CD4-positive, alpha-beta T cell (primary cell): ENCODE measurements at regions not wholly inside any gene's neighbourhood (a gene's known extent, or its start where the extent isn't known, plus 50 kb on each side); places are given as distances from the start of the nearest gene placed in this dataset.

Source experiments
- ATAC-seq: fragments of 200-7000 bp; cut with Tn5 transposase; one replicate; pipeline ENCODE4 v1.10.0; 2022; ENCODE audit warnings: mild to moderate bottlenecking; ENCODE audit not compliant: poor library complexity
- CTCF ChIA-PET: fragments of 350-600 bp; sonication (Branson Sonifier 250); formaldehyde crosslinking; loops from one replicate; lab custom pipeline; 2021; ENCODE audit warnings: antibody characterized with exemption, inconsistent platforms; lab: Charles Lee
- POLR2A ChIA-PET: fragments of 350-600 bp; sonication (Branson Sonifier 250); formaldehyde crosslinking; loops from one replicate; lab custom pipeline; 2021; ENCODE audit warnings: antibody characterized with exemption, inconsistent platforms; lab: Charles Lee
- DNase-seq, 14 experiments: peaks; one replicate each; pipeline ENCODE4 v3.0.0-alpha.2; 2013 to 2020; ENCODE audit warnings: mixed read lengths in 2 of 14
- H3K27ac ChIP-seq, 2 donors: one replicate each; pipeline versions ENCODE4 v1.5.1 to v1.7.0; 2013; ENCODE audit warnings: low read length in 2 of 2, low read depth in 1 of 2, mild to moderate bottlenecking in 1 of 2
- H3K27me3 ChIP-seq, 2 experiments: 1 replicate in 1 of 2; 2 replicates in 1 of 2; pipeline versions ENCODE4 v1.6.1 to v1.7.0; 2013; ENCODE audit warnings: low read length in 2 of 2, control low read depth in 1 of 2, mild to moderate bottlenecking in 1 of 2, moderate library complexity in 1 of 2; ENCODE audit not compliant: insufficient read depth in 2 of 2, control insufficient read depth in 1 of 2
- H3K36me3 ChIP-seq: one replicate; pipeline ENCODE4 v1.6.1; 2013; ENCODE audit warnings: low read length, control low read depth; ENCODE audit not compliant: insufficient read depth
- H3K4me1 ChIP-seq: one replicate; pipeline ENCODE4 v1.6.1; 2013; ENCODE audit warnings: low read length, control low read depth; ENCODE audit not compliant: insufficient read depth
- H3K4me3 ChIP-seq: one replicate; pipeline ENCODE4 v1.5.1; 2013; ENCODE audit warnings: mild to moderate bottlenecking, low read length, moderate library complexity
- H3K9me3 ChIP-seq, 2 experiments: 1 replicate in 1 of 2; 2 replicates in 1 of 2; pipeline versions ENCODE4 v1.6.1 to v1.7.0; 2013; ENCODE audit warnings: low read length in 2 of 2, mild to moderate bottlenecking in 2 of 2, control low read depth in 1 of 2, moderate library complexity in 1 of 2; ENCODE audit not compliant: control insufficient read depth in 1 of 2, insufficient read depth in 1 of 2
- H3K27ac Mint-ChIP-seq: one replicate; pipeline ENCODE4 v1.8.0; 2020; ENCODE audit warnings: mixed read lengths
- H3K27me3 Mint-ChIP-seq: one replicate; pipeline ENCODE4 v1.8.0; 2021; ENCODE audit warnings: mixed read lengths
- H3K36me3 Mint-ChIP-seq: one replicate; pipeline ENCODE4 v1.8.0; 2021; ENCODE audit warnings: low read depth, mixed read lengths
- H3K4me1 Mint-ChIP-seq: one replicate; pipeline ENCODE4 v1.8.0; 2021; ENCODE audit warnings: low read depth, mixed read lengths
- H3K4me3 Mint-ChIP-seq: one replicate; pipeline ENCODE4 v1.8.0; 2020; ENCODE audit warnings: mild to moderate bottlenecking, mixed read lengths
- H3K9me3 Mint-ChIP-seq: one replicate; pipeline ENCODE4 v1.8.0; 2020; ENCODE audit warnings: mixed read lengths
- intact Hi-C, 2 experiments: fragments of 100-400 bp; cut with DNase I in 1 of 2; cut with micrococcal nuclease in 1 of 2; formaldehyde crosslinking; loops; one replicate each; pipeline versions ENCODE4 v1.15.1 to v1.9.0; 2023 to 2025; cut with DNase I, micrococcal nuclease
- TF ChIP-seq, protein P1 (sequence below): fragments of 200-600 bp; IDR thresholded peaks from one replicate; pipeline ENCODE4 v1.8.0; 2022; ENCODE audit warnings: antibody characterized with exemption, mild to moderate bottlenecking

DNA sequence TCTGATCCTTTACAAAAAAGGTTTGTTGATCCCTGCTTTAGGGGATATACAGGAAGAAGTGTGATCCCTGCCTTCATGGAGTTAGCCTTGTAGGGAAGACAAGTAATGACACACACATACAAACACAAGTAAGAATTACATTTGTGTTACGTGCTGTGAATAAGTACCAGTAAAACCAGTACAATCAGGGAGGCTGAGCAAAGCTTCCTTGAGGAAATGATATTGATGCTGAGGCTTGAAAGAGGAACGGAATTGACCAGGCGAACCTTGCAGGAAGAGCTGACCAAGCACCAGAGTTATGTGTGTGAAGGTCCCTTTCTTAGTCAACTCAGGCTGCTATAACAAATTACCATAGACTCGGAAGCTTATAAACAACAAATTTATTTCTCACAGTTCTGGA is 83.6 kb upstream of the CACUL1 start:
- no peaks in the 10 kb centered on the region for H3K36me3 Mint-ChIP-seq
- TF ChIP-seq, protein P1, sequence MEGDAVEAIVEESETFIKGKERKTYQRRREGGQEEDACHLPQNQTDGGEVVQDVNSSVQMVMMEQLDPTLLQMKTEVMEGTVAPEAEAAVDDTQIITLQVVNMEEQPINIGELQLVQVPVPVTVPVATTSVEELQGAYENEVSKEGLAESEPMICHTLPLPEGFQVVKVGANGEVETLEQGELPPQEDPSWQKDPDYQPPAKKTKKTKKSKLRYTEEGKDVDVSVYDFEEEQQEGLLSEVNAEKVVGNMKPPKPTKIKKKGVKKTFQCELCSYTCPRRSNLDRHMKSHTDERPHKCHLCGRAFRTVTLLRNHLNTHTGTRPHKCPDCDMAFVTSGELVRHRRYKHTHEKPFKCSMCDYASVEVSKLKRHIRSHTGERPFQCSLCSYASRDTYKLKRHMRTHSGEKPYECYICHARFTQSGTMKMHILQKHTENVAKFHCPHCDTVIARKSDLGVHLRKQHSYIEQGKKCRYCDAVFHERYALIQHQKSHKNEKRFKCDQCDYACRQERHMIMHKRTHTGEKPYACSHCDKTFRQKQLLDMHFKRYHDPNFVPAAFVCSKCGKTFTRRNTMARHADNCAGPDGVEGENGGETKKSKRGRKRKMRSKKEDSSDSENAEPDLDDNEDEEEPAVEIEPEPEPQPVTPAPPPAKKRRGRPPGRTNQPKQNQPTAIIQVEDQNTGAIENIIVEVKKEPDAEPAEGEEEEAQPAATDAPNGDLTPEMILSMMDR, result no peak
- no peaks in the 10 kb centered on the region for H3K36me3 ChIP-seq
- ATAC-seq (no peak), DNase-seq (no peak)
- H3K4me3 Mint-ChIP-seq, result no peak overlapping the region
- intact Hi-C loops, result no loop called here
- peaks cover 0 to 3% of the 10 kb centered on the region in 2 experiments for H3K9me3 ChIP-seq
- H3K9me3 Mint-ChIP-seq, result no peaks in the 10 kb centered on the region
- H3K27me3 Mint-ChIP-seq, result no peaks in the 10 kb centered on the region
- H3K4me1 Mint-ChIP-seq, result no peaks in the 10 kb centered on the region
- no peak overlapping the region for H3K27ac ChIP-seq
- no peak overlapping the region for H3K4me3 ChIP-seq
- ChIA-PET CTCF (interaction anchor here (1.0 kb wide), 1 partner anchor 270 kb away, joined by 4 read pairs; no protein-coding TSS in a partner anchor), POLR2A (no interaction called here)
- H3K27ac Mint-ChIP-seq, result no peak overlapping the region
- peaks cover 2% of the 10 kb centered on the region for H3K4me1 ChIP-seq
- H3K27me3 ChIP-seq, result no peaks in the 10 kb centered on the region

DNA sequence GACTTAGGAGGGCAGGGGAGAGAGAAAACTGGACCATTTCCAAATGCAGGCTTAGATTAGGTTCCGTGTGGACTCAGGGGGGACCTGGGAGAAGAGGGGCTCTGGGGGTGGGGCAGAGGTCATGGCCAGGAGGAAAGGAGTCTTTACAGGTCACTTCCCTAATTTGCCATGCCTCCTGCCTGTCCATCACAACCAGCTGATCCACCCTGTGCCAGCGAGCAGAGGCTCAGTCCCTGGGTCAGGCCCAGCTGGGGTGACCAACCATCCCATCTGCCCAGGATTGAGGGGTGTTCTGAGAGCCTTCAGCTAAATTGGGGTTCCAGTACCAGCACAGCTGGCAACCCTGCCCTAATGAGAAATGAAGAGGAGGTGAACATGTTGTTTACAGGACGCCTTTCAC is 84.6 kb upstream of the CACUL1 start:
- Histone ChIP-seq H3K4me3 (no peak overlapping the region), H3K27ac (no peak overlapping the region), H3K4me1 (peaks cover 2% of the 10 kb centered on the region), H3K36me3 (no peaks in the 10 kb centered on the region), H3K9me3 (peaks cover 0 to 3% of the 10 kb centered on the region in 2 experiments), H3K27me3 (no peaks in the 10 kb centered on the region)
- H3K27ac Mint-ChIP-seq, result no peak overlapping the region
- H3K4me3 Mint-ChIP-seq, result no peak overlapping the region
- DNase-seq (no peak), ATAC-seq (no peak)
- no peaks in the 10 kb centered on the region for H3K4me1 Mint-ChIP-seq
- ChIA-PET CTCF (interaction anchor here (1.0 kb wide), 1 partner anchor 271 kb away, joined by 4 read pairs; no protein-coding TSS in a partner anchor), POLR2A (no interaction called here)
- TF ChIP-seq, protein P1, result no peak
- H3K27me3 Mint-ChIP-seq, result no peaks in the 10 kb centered on the region
- intact Hi-C loops, result no loop called here
- no peaks in the 10 kb centered on the region for H3K9me3 Mint-ChIP-seq
- H3K36me3 Mint-ChIP-seq, result no peaks in the 10 kb centered on the region

DNA sequence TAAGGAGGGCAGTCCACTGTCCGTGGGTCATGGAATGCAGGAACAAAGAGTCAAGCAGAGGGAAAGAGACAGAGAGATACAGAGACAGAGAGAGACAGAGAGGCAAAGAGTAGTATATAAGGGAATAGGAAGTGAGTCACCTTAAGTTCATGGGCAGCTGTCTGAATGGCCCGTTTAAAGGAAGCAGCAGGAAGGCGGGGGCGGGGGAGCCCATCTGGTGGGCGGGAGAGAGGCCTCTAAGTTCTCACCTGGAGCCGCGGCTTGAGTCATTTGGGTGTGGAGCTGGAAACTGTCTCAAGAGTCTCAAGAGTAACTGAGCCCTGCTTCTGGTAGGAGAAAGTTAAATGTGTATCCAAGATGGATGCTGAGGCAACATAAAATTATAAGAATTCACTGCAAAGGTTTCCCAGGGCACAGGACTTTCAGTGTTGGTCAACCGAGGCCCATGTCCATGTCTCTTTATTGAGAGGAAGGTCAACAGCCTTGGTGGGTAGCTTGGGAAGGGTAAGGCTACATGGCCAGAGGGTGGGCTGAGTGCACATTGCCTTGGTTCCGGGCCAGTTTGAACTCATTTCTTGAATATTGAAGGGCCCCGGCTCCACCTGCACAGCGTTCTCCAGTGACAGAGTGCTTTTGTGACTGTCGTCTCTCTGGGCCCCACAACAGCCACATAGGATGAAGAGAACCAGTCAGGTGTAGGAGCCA is 85.5 kb upstream of the CACUL1 start:
- ChIA-PET CTCF (no interaction called here), POLR2A (no interaction called here)
- no peak overlapping the region for H3K4me3 Mint-ChIP-seq
- TF ChIP-seq, protein P1, result no peak
- Histone ChIP-seq H3K27ac (no peak overlapping the region), H3K27me3 (no peaks in the 10 kb centered on the region), H3K4me3 (no peak overlapping the region), H3K9me3 (peaks cover 0 to 3% of the 10 kb centered on the region in 2 experiments), H3K4me1 (peaks cover 2% of the 10 kb centered on the region), H3K36me3 (no peaks in the 10 kb centered on the region)
- DNase-seq (no peak), ATAC-seq (no peak)
- no peaks in the 10 kb centered on the region for H3K36me3 Mint-ChIP-seq
- intact Hi-C loops, result no loop called here
- peaks cover 4% of the 10 kb centered on the region for H3K27me3 Mint-ChIP-seq
- H3K27ac Mint-ChIP-seq, result no peak overlapping the region
- H3K4me1 Mint-ChIP-seq, result no peaks in the 10 kb centered on the region
- H3K9me3 Mint-ChIP-seq, result no peaks in the 10 kb centered on the region
